HG02623 (cell line): ENCODE measurements at regions not wholly inside any gene's neighbourhood (a gene's known extent, or its start where the extent isn't known, plus 50 kb on each side); places are given as distances from the start of the nearest gene placed in this dataset.

ENCODE experiments used
- ATAC-seq: cut with Tn5 transposase; IDR thresholded peaks from one replicate; pipeline ENCODE4 v1.9.1; 2021; ENCODE audit warnings: moderate library complexity; ENCODE audit not compliant: unreplicated experiment

DNA sequence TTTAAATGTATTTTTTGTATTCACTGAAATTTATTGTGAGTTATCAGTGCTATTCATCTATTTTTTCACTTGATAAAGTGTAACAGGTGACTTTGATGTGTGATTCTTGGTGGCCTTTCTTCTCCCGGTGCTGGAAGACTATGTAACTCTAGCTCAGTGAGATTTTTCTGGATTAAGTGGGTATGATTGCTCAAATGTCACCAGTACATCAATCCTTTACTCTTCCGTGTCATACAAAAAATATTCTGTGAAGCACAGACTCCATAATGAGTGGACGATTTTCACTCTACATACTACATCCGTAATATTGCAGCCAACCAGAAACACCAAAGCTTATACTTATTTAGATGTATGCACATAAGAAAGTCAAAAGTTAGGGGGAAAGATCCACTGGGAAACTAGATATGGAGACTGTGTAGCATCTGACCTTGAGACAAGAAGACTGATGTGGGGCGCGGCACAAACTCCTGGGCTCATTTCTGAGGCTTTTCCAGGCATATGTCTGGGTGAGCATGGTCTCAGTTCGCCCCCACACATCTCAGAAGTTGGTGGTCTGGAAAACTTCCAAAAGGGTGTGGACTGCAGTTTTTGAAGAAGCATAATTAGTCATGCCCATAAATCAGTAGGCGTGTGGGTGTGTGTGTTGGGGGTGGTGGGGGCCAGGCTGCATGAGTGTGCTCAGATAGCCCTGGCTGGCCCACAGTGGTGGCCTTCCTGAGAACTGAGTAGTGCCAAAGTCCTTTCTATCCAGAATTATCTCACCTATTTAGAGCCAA is 53.9 kb upstream of the TENM3 start:
- no peak for ATAC-seq

DNA sequence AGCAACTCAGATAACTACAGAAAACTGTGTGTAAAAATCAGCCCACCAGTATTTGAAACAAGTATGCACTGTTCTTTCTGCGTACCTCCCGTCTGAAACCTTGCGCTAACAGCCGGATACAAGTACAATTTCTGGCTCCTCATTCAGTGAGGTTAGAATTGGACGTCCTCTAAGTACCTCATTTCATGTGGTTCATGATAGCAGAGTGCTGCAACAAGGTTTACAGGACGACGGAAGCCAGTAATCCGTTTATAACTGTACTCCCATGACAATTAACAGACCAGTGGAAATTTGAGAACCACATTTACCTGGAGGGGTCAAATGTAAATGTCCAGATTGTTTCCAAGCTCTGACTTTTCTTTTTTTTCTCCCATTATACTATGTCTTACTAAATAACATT is 52.9 kb upstream of the TENM3 start:
- no peak for ATAC-seq

- ATAC-seq: no peak
Observed at GRCh38 chr4:182192511-182193181, 50.6 kb upstream of the TENM3 start.

DNA sequence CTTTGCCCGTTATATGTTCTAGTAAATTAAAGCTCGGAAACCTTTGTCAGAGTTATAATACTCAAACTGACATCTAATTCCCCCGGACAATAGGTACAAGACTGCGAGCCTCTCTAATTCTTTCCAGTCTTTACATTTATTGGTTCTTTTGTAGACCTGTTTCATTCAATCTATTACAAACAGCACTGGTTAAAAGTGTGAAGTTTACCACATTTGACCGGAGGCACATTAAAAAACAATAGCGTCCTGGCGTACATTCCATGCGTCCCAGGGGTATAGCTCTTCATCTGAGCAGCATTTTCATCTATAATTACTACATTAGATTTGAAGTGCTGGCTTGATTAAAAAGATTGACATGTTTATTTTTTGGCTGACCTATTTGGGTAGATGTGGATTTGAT is 49.9 kb upstream of the TENM3 start:
- ATAC-seq: no peak
